K562 (cell line): ENCODE measurements at regions not wholly inside any gene's neighbourhood (a gene's known extent, or its start where the extent isn't known, plus 50 kb on each side); places are given as distances from the start of the nearest gene placed in this dataset.

Source experiments
- ATAC-seq: fragments of 200-7000 bp; cut with Tn5 transposase; 3 replicates; pipeline ENCODE4 v1.9.1; 2020; ENCODE audit warnings: moderate library complexity
- BruUV-seq: library from RNA; stranded (reverse); fragments of 400-500 nt; replicated peaks from 2 replicates; lab custom pipeline; 2021; lab: Mats Ljungman, UMichigan
- CTCF ChIA-PET: fragments of 300-600 bp; formaldehyde crosslinking; extraction: SDS; loops from one replicate; lab custom pipeline; 2021; ENCODE audit warnings: low intra/inter-chr PET ratio; lab: Yijun Ruan, JAX
- POLR2A ChIA-PET: fragments of 300-600, 350-650 bp; sonication (Branson Sonifier 250); formaldehyde crosslinking; extraction: SDS; loops from one replicate; lab custom pipeline; 2021; ENCODE audit warnings: antibody characterized with exemption, inconsistent platforms; lab: Yijun Ruan, JAX
- DNase-seq, 4 experiments: peaks; one replicate each; pipeline versions ENCODE4 v3.0.0 to v3.0.0-alpha.2; 2011 to 2018; ENCODE audit warnings: low spot score in 3 of 4, mixed read lengths in 3 of 4; ENCODE audit errors: extremely low read depth in 1 of 4
- FAIRE-seq: peaks from 2 replicates; lab custom pipeline; 2011; peaks lifted over from hg19 to GRCh38; lab: Jason Lieb, UNC
- H2AFZ ChIP-seq: 2 replicates; pipeline ENCODE4 v1.6.0; 2011; ENCODE audit warnings: low read depth, low read length, control low read depth, inconsistent platforms
- H3K27ac ChIP-seq: fragments of 200-600 bp; 3 replicates; pipeline ENCODE4 v1.8.0; 2011; ENCODE audit warnings: low read depth, mild to moderate bottlenecking, control low read depth, inconsistent platforms, low read length, moderate library complexity, mixed read lengths; ENCODE audit errors: extremely low read depth
- H3K27me3 ChIP-seq, 2 experiments: fragments of 300-600 bp in 1 of 2; 2 replicates in 1 of 2; 3 replicates in 1 of 2; pipeline versions ENCODE4 v1.6.0 to v1.8.0; 2011; ENCODE audit warnings: inconsistent platforms in 2 of 2, low read length in 2 of 2, mild to moderate bottlenecking in 1 of 2, mixed read lengths in 1 of 2, moderate library complexity in 1 of 2; ENCODE audit not compliant: control insufficient read depth in 2 of 2, insufficient read depth in 2 of 2
- H3K36me3 ChIP-seq: fragments of 300-600 bp; 3 replicates; pipeline ENCODE4 v1.8.0; 2011; ENCODE audit warnings: mild to moderate bottlenecking, low read length, inconsistent platforms; ENCODE audit not compliant: control insufficient read depth, insufficient read depth
- H3K4me1 ChIP-seq, 2 experiments: fragments of 200-600 bp in 1 of 2; replicated peaks in 1 of 2; 2 replicates in 1 of 2; 3 replicates in 1 of 2; pipeline versions ENCODE4 v1.5.1 to v1.8.0; 2011; ENCODE audit warnings: inconsistent platforms in 2 of 2, low read length in 2 of 2, mild to moderate bottlenecking in 1 of 2, mixed read lengths in 1 of 2, moderate library complexity in 1 of 2; ENCODE audit not compliant: control insufficient read depth in 2 of 2, insufficient read depth in 2 of 2
- H3K4me2 ChIP-seq: 2 replicates; pipeline ENCODE4 v1.6.1; 2011; ENCODE audit warnings: low read length, control low read depth, inconsistent platforms, mixed read lengths; ENCODE audit not compliant: insufficient read depth
- H3K4me3 ChIP-seq: fragments of 200-600 bp; sonication (generic), shearing (Covaris generic); 2 replicates; pipeline ENCODE4 v1.5.1; 2016; ENCODE audit warnings: control low read depth, inconsistent platforms
- H3K79me2 ChIP-seq: fragments of 200-600 bp; 3 replicates; pipeline ENCODE4 v1.8.0; 2011; ENCODE audit warnings: low read length, inconsistent platforms; ENCODE audit not compliant: control insufficient read depth, insufficient read depth
- H3K9ac ChIP-seq, 2 experiments: 2 replicates each; pipeline versions ENCODE4 v1.6.0 to v1.6.1; 2011; ENCODE audit warnings: low read depth in 2 of 2, low read length in 2 of 2, control low read depth in 1 of 2, inconsistent platforms in 1 of 2, mild to moderate bottlenecking in 1 of 2, mixed read lengths in 1 of 2; ENCODE audit not compliant: insufficient read depth in 1 of 2
- H3K9me1 ChIP-seq: one replicate; pipeline ENCODE4 v1.6.0; 2011; ENCODE audit warnings: inconsistent platforms, mild to moderate bottlenecking, low read length, moderate library complexity; ENCODE audit not compliant: control insufficient read depth, insufficient read depth
- H3K9me3 ChIP-seq: replicated peaks from 2 replicates; pipeline ENCODE4 v1.5.1; 2011; ENCODE audit warnings: low read depth, low read length, inconsistent platforms; ENCODE audit not compliant: control insufficient read depth, insufficient read depth
- H4K20me1 ChIP-seq: replicated peaks from 2 replicates; pipeline ENCODE4 v1.6.1; 2011; ENCODE audit warnings: low read length, inconsistent platforms, mixed read lengths; ENCODE audit not compliant: control insufficient read depth, insufficient read depth
- CBX3 ChIP-seq, 2 experiments: IDR thresholded peaks; 1 replicate in 1 of 2; 2 replicates in 1 of 2; pipeline ENCODE4 v1.6.1; 2012; ENCODE audit warnings: inconsistent platforms in 2 of 2, low read length in 2 of 2, borderline replicate concordance in 1 of 2, control low read depth in 1 of 2
- CHD7 ChIP-seq: fragments of 200-600 bp; sonication (generic); IDR thresholded peaks from one replicate; pipeline ENCODE4 v1.6.1; 2012; ENCODE audit warnings: mild to moderate bottlenecking, low read depth, low read length, inconsistent platforms
- ELF2 ChIP-seq: fragments of 250-450 bp; sonication (Bioruptor Pico); IDR thresholded peaks from 2 replicates; pipeline ENCODE4 v1.5.0; 2021; ENCODE audit warnings: mild to moderate bottlenecking
- HNRNPUL1 ChIP-seq: fragments of 200-400 bp; formaldehyde crosslinking; IDR thresholded peaks from 2 replicates; pipeline ENCODE4 v1.6.1; 2017; ENCODE audit warnings: low read length
- JUND ChIP-seq, 2 experiments: IDR thresholded peaks; 2 replicates in 1 of 2; 3 replicates in 1 of 2; pipeline ENCODE4 v1.6.1; 2011; ENCODE audit warnings: borderline replicate concordance in 2 of 2, low read depth in 2 of 2, low read length in 2 of 2, improper control_type of control experiment in 1 of 2, missing biosample characterization in 1 of 2, missing genetic modification characterization in 1 of 2, missing genetic modification reagents in 1 of 2
- SMAD4 ChIP-seq: fragments of 250-450 bp; sonication (Bioruptor Pico); conservative IDR thresholded peaks from 2 replicates; pipeline ENCODE4 v1.8.0; 2021; ENCODE audit warnings: inconsistent platforms, mild to moderate bottlenecking, moderate library complexity
- VEZF1 ChIP-seq: fragments of 200-800 bp; sonication (Bioruptor generic); IDR thresholded peaks from 2 replicates; pipeline ENCODE4 v1.6.1; 2017; ENCODE audit warnings: missing genetic modification characterization, missing compliant biosample characterization
- ZNF133 ChIP-seq: fragments of 250-450 bp; sonication (Bioruptor Pico); IDR thresholded peaks from 2 replicates; pipeline ENCODE4 v1.4.0; 2020; ENCODE audit warnings: mild to moderate bottlenecking
- ZNF165 ChIP-seq: fragments of 250-450 bp; sonication (Bioruptor Pico); IDR thresholded peaks from 2 replicates; pipeline ENCODE4 v1.4.0; 2020; ENCODE audit warnings: borderline replicate concordance
- ZNF507 ChIP-seq: conservative IDR thresholded peaks from 2 replicates; pipeline ENCODE4 v1.6.1; 2017; ENCODE audit warnings: missing genetic modification characterization, missing compliant biosample characterization
- ZNF551 ChIP-seq: fragments of 250-450 bp; sonication (Bioruptor Pico); IDR thresholded peaks from 2 replicates; pipeline ENCODE4 v1.5.0; 2021; ENCODE audit warnings: mild to moderate bottlenecking, moderate library complexity
- WGBS: fragments of 100-300 bp; shearing (Covaris generic); methylation state at CpG from one replicate; pipeline ENCODE4 v1.1.6; 2016; ENCODE audit warnings: low coverage, mixed read lengths; ENCODE audit not compliant: insufficient coverage; ENCODE audit errors: missing lambda C conversion rate; 5-methylcytosine and 5-hydroxymethylcytosine counted together
- in situ Hi-C: fragments of 300-500 bp; cut with MboI; formaldehyde crosslinking; loops from 4 replicates; pipeline ENCODE4 v1.15.0; 2018; ENCODE audit warnings: inconsistent platforms, mixed read lengths
- intact Hi-C: fragments of 100-400 bp; cut with micrococcal nuclease; formaldehyde crosslinking; loops from 2 replicates; pipeline ENCODE4 v1.14.2; 2022

GRCh38 chr11:80084608-80085007 lies 643.8 kb upstream of the TENM4 start:
- FAIRE-seq = no peak

More at GRCh38 chr11:80084608-80085007, 643.8 kb upstream of the TENM4 start:
- H3K4me3 ChIP-seq = no peak overlapping the region
- CTCF ChIA-PET = no interaction called here
- intact Hi-C loops (no loop called here), in situ Hi-C loops (no loop called here)
- TF ChIP-seq ZNF507 (tag) = no peak
- TF ChIP-seq VEZF1 = no peak
- TF ChIP-seq CBX3 (IDR thresholded peaks at IDR 0.05; ENCODE audit: borderline replicate concordance in 1 of 2, low read length in 2 of 2) = no peak
- no peak for TF ChIP-seq HNRNPUL1
- no peak for TF ChIP-seq JUND (IDR thresholded peaks at IDR 0.05; ENCODE audit: borderline replicate concordance, low read depth, low read length)
- no peak for TF ChIP-seq JUND (tag; IDR thresholded peaks at IDR 0.05; ENCODE audit: borderline replicate concordance, low read depth, low read length)
- no peak for TF ChIP-seq SMAD4 (CRISPR knock-in tag)
- TF ChIP-seq ELF2 (CRISPR knock-in tag) = no peak
- no peak for TF ChIP-seq ZNF551
- no peak for TF ChIP-seq CHD7
- no peak for TF ChIP-seq ZNF165 (CRISPR knock-in tag)
- TF ChIP-seq ZNF133 = no peak
- DNase-seq (no peak), ATAC-seq (no peak)
- BruUV-seq = no TSS peak
- POLR2A ChIA-PET = no interaction called here
- H2AFZ ChIP-seq = no peak overlapping the region
- H3K4me2 ChIP-seq = no peak overlapping the region
- no peaks in the 10 kb centered on the region for H3K9me1 ChIP-seq
- H3K9ac ChIP-seq = no peak overlapping the region
- no peaks in the 10 kb centered on the region for H3K36me3 ChIP-seq
- no peaks in the 10 kb centered on the region for H4K20me1 ChIP-seq
- H3K4me1 ChIP-seq = no peaks in the 10 kb centered on the region
- no peaks in the 10 kb centered on the region for H3K79me2 ChIP-seq
- no peak overlapping the region for H3K27ac ChIP-seq
- no peaks in the 10 kb centered on the region for H3K27me3 ChIP-seq
- WGBS = 0% methylated on average over 3 of the region's 3 CpGs
- H3K9me3 ChIP-seq = no peaks in the 10 kb centered on the region
